Activated T-helper 9 cell treated with anti-CD3 and anti-CD28 coated beads, Interleukin-2, amount 50 U/mL, for 16 hours (primary cell): ENCODE measurements at regions not wholly inside any gene's neighbourhood (a gene's known extent, or its start where the extent isn't known, plus 50 kb on each side); places are given as distances from the start of the nearest gene placed in this dataset.
"Not testable (repeated sequence)": the region's sequence is repeated elsewhere in the genome, so short reads cannot be mapped to it uniquely, and the experiment has no call there.

Experiments used
- DNase-seq: peaks from one replicate; pipeline ENCODE4 v3.0.0-alpha.2; 2020; ENCODE audit warnings: low read depth

DNA sequence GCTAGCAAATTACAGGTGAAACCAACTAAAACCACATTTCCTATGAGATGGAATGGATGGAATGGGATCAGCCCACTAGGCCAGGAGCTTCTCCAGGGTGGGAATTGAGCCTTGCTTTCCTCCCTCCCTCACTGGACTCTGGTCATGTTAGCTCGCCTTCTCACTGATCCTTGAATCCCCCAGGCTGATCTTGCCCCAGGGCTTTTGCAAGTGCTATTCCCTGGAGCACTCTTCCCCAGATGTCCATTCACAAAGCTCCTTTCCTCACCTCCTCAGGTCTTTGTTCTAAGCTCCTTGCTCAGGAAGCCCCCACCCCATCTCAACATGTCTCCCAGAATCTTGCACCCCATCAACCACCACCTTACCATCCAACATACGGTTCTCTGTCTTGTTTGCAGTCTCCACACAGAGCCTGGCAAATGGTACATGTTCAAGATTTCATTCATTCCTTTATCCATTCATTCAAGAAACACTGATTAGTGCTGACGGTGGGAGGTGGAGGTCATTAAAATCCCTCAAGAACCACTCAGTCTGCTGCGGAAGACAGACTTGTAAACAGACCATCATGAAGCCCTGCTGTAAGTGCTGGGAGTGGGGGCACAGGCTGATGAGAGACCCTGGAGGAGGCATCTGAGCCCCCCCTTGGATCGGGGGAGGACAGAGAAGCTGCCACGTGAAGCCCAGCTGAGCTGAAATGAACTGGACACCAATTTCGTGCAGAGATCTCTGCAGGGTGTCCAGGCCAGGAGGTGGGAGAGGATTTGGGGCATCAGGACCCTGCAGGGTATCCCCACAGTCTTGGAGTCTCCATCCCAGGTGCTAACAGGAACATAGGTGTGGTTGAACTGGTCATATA, 141.7 kb downstream of the BARX1 start:
- no peak for DNase-seq

DNA sequence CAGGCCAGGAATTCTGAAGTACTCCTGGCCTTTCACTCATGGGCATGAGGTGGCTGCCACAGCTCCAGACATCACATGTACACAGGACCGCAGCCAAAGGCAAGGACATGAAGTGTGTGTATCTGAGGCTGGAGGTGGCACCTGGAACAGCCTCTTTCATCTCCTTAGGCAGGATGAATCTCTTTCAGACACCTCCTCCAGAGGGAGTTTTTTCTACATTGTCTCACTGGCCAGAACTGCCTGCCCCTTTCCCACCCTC, 142.8 kb downstream of the BARX1 start:
- DNase-seq = no peak

DNA sequence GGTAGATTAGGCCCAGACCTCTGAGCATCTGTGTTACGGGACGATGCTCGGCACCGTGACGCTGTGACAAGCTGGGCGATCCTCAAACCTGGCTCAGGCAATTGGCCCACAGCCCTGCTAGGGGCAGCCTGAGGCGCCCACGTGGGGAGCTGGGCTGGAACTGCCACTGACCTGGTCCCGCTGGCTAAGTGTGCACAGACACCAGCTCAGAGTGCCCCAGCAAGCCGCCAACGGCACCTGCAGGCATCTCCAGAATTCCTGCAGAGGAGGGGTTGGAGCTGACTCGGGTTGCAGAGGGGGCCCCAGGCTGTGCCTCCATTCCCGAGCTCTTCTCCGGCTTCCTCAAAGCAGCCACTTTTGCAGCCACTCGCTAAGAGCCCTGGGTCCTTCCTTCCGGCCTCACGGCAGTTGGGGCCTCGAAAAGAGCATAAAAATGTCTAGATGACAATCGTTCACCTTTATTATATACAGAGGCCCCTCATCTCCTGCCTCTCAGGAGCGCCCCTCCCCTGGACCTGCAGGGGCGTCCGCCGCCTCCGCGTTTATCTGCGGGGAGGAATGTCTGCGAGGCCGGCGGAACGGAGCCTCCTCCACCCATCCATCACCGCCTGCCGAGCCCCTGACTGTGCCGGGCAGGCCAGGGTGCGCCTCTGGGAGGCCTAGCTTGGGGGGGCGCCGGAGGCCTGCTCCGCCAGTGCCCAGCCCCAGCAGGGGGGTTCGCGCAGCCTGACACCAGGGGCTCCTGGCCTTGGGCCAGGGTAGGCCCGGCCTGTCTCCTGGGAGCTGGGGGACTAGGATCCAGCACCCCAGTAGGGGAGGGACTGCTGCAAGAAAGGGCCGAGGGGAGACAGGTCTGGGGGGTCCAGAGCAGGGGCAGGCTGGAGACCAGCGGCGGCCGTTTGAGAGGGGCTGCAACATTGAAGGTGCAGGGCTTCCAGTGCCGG, 144.9 kb downstream of the BARX1 start:
- DNase-seq = no peak

DNA sequence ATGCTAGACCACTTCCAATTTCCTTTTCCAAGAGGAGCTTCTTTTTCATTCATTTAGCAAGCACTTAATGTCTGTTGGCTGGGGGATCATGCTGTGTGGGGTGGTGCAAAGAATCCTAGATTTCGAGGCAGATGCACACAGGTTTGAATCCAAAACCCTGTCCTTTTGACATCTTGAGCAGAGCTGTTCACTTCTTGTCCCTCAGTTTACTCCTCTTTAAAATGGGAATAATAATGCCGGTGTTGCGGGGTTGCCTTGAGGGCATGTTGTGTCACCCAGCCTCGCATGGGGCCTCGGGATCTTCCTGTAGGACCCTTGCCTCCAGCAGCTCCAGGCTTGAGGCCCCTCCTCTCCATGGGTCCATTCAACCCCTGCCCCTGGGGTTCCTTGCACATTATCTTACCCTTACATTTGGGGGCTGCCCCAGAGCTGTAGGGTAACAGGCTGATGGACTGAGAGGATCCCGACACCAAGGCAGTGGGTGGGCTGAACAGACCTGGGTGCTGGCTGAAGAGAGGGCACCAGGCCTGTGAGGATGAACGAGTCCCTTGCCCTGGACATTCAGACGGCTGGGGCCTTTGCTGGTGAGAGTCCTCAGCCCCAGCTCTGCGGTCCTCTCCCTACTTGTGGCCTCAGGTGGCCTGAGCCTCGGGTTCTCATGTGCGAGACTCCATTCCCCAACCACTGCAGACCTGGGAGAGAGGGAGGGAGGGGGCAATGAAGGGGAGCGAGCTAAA, 145.8 kb downstream of the BARX1 start:
- no peak for DNase-seq

DNA sequence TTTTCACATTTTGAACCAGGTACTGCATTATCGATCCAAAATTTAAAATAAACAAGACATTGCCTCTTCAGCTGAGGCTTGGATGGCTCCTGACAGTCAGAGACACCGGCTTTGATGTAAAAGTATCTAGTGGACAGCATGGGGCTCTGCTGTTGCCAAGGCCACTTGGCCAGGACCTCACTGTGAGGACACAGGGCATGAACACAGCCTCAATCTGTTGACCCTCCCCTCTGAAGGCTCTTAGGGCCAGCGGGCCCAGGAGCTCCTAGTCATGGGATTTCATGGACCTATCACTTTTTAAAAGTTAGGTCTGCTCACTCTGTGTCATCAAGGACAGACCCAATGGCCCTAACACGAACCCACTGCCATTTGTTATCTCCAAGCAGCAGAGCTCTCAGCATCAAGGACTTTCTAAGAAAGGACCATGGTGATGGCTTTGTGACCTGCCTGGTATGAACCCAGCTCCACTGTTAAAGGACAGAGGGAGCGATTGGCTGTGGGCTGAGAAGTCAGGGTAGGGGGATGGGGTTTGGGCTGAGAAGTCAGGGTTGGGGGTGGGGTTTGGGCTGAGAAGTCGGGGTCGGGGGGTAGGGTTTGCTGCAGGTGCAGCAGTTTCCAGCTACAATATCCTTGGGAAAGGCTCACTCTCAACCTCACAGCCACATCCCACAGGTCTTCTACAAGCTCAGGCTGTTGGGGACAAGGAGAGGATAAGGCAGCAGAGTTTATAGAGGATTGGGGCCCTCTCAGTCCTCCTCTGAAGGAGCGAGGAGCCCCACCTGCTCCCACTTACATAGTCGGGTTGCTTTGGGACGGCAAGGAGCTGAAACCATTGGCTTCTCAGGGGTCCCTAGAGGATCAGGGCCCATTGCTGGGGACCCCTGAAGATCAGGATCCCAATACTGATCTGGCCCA, 146.8 kb downstream of the BARX1 start:
- no peak for DNase-seq

DNA sequence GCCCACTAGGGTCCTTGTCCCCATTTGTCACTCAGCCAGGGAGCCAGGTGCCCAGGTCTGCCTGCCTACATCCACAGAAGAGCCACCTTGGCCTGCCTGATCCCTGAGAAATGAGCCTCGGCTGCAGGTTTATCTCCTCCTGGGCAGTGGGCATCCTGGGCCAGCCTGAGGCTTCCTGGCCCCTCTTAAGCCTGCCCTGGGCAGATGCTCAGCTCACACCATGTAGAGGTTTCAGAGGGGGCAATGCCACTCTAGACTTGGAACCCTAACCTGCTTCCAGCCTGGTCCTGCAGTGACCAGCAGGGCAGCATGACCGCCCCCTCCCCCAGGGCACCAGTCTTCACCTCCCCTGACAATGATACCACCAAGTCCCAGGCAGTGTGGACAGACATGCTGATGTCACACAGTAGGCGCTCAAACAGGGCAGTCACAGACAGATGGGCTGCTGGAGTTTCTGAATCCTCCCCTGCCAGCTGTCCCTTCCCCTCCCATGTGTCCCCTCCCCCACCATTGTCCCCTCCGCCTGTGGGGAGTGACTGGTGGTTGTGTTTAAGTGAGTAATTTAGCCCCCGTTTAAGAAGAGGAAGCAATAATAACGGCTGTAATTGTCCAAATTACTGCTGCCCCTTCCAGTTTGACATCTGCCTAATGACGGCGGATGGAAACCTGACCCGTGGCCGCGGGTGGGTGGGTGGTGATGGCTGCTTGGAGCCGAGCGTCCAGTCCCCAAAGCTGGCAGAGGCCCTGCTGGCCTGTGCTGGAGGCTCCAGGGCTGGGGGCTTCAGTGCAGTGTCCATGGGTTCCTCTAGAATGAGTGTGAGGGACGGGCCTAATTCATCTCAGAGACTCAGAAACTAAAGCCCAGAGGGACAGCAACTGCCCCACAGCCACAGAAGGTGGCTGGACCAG, 147.7 kb downstream of the BARX1 start:
- DNase-seq = no peak

DNA sequence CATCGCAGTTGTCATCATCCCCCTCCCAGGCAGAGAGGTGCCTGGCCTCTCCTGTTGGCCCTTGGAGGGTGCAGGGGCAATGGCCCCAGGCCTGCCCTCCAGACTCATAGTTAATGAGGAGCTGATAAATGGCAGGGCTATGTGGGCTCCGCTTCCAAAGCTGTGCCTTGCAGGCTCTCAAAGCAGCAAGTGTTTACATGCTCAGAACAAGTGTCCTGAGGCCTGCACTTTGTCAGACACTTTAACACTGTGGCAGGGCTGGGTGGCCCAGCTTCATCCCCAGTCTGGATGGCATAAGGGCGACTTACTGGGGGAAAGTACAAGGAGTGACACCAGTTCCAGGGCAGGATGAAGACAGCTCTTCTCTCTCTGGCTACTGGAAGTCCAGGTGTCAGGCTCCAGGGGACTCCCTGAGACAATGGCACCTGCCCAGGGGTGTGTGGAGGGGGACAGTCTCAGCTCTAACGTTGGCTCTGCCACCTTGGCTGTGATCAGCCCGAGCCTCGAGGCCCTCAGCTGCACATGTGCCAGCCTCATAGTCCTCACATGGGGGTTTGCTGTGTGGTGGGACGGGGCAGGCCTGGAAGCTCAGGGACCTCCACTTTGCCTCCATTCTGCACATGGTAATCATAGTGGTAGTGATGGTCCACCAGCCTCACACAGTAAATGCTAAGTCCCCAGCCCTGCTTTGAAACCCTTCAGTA, 153.4 kb downstream of the BARX1 start:
- no peak for DNase-seq

DNA sequence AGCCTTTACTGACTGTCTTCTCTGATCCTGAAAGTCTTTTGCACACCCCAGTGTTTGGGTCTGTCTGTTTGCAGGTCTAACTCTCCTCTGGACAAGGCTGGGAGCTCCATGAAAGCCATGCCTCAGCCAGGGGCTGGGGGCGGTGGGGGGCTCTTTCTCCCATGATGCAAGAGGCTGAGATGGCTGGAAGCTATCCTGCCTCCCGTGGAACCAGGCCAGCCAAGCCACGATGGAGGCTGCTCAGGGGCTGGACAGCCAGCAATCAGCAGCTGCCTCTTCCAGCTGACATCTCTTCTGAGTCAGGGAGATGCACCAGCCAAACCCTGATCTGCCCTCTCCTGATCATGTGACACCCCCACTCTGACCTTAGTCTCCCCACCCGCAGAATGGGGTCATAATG, 154.0 kb downstream of the BARX1 start:
- DNase-seq = no peak

DNA sequence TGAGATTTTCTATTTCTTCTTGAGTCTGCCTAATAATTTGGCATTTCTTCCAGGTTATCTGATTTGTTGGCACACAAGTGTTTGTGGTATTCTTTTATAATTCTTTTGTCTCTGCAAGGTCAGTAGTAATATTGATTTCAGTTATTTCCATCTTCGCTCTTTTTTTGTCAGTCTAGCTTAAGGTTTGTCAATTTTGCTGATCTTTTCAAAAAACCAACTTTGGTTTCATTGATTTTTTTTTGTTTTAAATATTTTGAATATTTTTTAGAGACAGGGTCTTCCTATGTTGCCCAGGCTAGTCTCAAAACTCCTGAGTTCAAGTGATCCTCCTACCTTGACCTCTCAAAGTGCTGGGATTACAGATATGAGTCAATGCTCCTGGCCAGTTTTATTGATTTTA, 162.8 kb downstream of the BARX1 start:
- DNase-seq = no peak

DNA sequence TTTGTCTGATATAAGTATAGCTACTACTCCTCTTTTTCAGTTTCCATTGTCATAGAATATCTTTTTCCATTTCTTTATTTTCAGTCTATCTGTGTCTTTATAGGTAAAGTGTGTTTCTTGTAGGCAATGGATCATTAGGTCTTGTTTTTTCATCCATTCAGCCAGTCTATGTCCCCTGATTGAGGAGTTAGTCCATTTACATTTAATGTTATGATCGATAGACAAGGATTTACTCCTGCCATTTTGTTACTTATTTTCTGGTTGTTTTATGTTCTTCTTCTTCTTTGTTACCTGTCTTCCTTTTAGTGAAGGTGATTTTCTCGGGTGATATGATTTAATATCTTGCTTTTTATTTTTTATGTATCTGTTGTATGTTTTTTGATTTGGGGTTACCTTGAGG, 169.0 kb downstream of the BARX1 start:
- no peak for DNase-seq

DNA sequence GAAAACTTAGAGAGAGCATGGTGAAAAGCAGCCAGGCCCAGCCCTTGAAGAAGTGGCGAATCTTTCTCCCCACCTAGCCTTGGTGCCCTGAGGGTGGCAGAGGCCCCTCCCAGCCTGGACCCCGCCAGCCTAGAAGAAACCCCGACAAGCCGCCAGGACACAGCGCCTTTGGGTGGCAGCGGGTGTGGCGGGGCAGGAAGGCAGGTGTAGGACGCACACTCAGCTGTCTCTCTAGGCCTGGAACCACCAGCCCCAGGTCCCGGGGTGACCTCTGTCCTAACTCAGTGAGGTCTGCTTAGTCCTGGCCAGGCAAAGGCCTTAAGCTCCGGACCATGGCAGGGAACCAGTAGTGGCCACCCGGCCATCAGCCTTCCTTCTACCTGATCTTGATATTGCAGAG, 178.3 kb downstream of the BARX1 start:
- DNase-seq = no peak

DNA sequence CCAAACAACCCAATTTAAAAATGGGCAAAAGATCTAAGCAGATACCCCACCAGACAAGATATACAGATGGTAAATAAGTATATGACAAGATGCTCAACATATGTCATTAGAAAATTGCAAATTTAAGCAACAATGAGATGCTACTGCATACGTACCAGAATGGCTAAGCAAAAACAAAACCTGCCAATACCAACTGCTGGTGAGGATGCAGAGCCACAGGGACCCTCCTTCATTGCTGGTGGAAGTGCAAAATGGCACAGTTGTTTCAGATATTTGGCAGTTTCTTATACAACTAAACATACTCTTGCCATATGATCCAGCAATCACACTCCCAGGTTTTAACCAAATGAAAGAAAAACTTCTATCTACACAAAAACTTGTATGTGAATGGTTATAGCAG, 178.9 kb downstream of the BARX1 start:
- no peak for DNase-seq

DNA sequence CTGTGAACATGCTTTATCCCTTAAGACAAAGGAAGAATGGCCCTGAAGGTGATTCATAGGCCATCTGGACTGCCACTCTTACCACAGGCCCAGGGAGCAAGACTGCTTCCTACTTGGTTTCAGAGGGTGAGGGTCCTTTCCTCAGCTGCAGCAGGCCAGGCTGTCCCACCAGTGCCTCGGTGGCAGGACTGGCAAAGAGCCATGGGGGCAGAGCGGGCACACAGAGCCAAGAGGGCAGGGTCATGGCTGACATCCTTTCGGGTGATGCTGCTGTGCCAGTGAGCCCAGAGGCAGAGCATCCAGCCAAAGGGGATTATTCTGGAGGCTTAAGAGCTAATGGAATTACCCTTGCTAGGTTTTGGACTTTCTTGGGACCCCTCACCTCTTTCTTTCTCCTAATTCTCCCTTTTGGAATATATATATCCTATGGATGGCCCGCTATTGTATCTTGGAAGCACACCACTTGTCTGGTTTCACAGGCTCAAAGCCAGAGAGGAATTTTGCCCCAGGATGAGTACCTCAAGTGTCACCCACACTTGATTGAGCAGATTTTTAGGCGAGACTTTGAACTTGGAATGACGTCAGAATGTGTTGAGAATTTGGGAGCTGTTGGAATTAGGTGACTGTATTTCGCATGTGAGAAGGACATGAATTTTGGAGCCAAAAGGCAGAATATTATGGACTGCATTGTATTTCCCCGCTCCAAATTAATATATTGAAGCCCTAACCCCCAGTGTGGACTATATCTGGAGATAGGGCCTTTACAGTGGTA, 180.6 kb downstream of the BARX1 start:
- no peak for DNase-seq

DNA sequence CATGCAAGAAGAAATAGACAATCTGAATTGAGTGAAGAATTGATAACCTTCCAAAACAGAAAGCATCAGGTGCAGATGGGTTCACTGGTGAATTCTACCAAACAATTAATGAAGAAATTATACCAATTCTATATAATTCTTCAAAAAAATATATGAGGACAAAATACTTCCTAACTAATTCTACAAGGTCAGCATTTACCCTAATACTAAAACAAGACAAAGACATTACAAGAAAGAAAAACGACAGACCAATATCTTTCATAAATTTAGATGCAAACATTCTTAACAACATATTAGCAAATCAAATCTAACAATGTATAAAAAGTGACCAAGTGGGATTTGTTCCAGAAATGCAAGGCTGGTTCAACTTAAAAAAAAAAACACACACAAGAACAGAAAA, 183.9 kb downstream of the BARX1 start:
- no peak for DNase-seq

DNA sequence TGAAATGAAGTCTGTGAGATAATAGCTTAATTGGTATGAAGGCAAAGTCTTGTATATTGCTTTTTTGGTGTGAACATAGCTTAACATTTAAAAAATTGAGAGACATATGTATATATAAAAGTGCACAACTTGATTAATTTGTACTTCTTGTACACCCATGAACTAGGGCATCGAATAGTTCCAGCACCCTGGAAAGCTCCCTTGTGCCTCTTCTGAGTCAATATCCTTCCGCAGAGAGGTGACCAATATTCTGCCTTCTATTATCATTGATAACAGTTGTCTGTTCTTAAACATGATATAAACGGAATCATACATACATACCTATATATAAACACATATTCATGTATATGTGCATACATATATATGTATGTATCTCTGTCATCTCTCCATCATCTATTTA, 185.4 kb downstream of the PHF2 start:
- no peak for DNase-seq

DNA sequence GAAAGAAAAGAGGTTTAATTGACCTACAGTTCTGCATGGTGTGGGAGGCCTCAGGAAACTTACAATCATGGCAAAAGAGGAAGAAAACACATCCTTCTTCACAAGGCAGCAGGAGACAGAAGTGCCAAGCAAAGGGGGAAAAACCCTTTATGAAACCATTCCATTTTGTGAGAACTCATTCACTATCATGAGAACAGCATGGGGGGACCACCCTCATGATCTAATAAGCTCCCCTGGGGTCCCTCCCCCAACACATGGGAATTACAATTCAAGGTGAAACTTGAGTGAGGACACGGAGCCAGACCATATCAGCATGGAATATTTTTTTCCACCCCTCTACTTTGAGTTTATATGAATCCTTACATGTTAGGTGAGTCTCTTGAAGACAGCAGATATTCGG, 173.7 kb downstream of the PHF2 start:
- DNase-seq = no peak

DNA sequence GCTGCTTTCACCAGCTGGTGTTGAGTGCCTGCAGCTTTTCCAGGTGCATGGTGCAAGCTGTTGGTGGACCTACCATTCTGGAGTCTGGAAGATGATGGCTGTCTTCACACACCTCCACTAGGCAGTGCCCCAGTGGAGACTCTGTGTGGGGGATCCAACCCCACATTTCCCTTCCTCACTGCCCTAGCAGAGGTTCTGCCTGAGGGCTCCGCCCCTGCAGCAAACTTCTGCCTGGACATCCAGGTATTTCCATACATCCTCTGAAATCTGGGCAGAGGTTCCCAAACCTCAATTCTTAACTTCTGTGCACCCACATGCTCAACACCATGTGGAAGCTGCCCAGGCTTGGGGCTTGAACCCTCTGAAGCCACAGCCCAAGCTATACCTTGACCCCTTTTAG, 172.4 kb downstream of the PHF2 start:
- not testable (repeated sequence) for DNase-seq

DNA sequence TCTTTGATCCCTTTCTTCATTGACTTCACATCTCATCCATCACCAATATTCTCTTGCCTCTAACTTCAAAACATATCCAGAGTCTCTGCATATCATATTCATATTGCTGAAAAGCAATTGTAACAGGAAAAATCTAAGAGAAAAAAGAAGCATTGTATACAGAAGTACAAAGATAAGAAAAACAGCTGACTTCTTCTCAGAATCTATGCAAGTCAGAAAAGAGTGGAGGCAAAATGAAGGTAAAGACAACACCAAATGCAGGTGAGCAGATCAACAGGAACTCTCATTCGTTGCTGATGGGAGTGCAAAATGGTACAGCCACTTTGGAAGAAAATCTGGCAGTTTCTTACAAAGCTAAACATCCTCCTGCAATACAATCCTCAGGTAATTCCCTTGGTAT, 155.6 kb downstream of the PHF2 start:
- DNase-seq = no peak

DNA sequence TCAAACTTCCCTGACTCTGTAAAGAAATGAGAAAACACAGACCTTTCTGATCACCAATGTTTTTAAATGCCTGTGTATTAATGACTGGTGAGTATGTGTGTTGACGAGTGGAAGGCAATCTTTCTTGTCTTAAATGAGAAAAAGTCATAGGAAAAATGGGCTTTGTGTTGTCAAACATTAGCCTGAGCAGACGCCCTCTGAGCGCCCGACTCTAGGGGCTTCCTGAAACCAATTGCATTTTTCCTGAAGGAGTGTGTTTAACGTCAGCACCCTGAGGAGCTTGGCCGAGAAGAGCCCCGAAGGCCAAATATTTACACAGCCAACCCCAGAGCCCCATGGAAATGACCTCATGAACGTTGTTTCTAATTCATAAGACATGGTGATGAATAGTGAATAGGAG, 154.3 kb downstream of the PHF2 start:
- DNase-seq = no peak
